Colonic mucosa (tissue), 4 donors: ENCODE measurements at regions not wholly inside any gene's neighbourhood (a gene's known extent, or its start where the extent isn't known, plus 50 kb on each side); places are given as distances from the start of the nearest gene placed in this dataset.
A peak's percentile ranks its signal among the peaks of the same experiment; 100 is the strongest.
"Not testable (repeated sequence)": the region's sequence is repeated elsewhere in the genome, so short reads cannot be mapped to it uniquely, and the experiment has no call there.

Source experiments
- DNase-seq: peaks from one replicate; pipeline ENCODE4 v3.0.0-alpha.2; 2020
- H3K27ac ChIP-seq: fragments of 200-600 bp; one replicate; pipeline ENCODE4 v1.8.0; 2021
- H3K27me3 ChIP-seq: fragments of 200-600 bp; one replicate; pipeline ENCODE4 v1.8.0; 2021
- H3K36me3 ChIP-seq: fragments of 200-600 bp; one replicate; pipeline ENCODE4 v1.8.0; 2021
- H3K4me1 ChIP-seq: fragments of 200-600 bp; one replicate; pipeline ENCODE4 v1.8.0; 2021; ENCODE audit warnings: mild to moderate bottlenecking
- H3K4me3 ChIP-seq: fragments of 200-600 bp; one replicate; pipeline ENCODE4 v1.8.0; 2021
- H3K9ac ChIP-seq, 2 donors: one replicate each; pipeline ENCODE4 v1.7.0; 2013; ENCODE audit warnings: control low read depth in 2 of 2, low read depth in 2 of 2, low read length in 2 of 2
- H3K9me3 ChIP-seq: fragments of 200-600 bp; one replicate; pipeline ENCODE4 v1.8.0; 2021
- CTCF ChIP-seq: fragments of 200-600 bp; IDR thresholded peaks from one replicate; pipeline ENCODE4 v1.8.0; 2022; ENCODE audit warnings: antibody characterized with exemption, mild to moderate bottlenecking
- intact Hi-C: fragments of 100-400 bp; cut with DNase I; formaldehyde crosslinking; loops from one replicate; pipeline ENCODE4 v1.14.1; 2022
- donor health status: healthy.
- donor health status: DM: no; HTN: no; CAD: no.
- donor health status: DM: no; HTN: no; CAD: no.

GRCh38 chr1:192904438-192904895 lies 95.6 kb downstream of the RGS2 start:
- intact Hi-C loops = no loop called here
- TF ChIP-seq CTCF = no peak
- DNase-seq = no peak
- H3K4me3 ChIP-seq = no peak overlapping the region
- no peaks in the 10 kb centered on the region for H3K36me3 ChIP-seq
- no peak overlapping the region for H3K9ac ChIP-seq
- no peak overlapping the region for H3K27ac ChIP-seq
- no peaks in the 10 kb centered on the region for H3K27me3 ChIP-seq
- no peaks in the 10 kb centered on the region for H3K4me1 ChIP-seq
- H3K9me3 ChIP-seq = no peaks in the 10 kb centered on the region

GRCh38 chr1:192905049-192905448 lies 96.2 kb downstream of the RGS2 start:
- no peak overlapping the region for H3K9ac ChIP-seq
- no peak overlapping the region for H3K27ac ChIP-seq
- no peak for DNase-seq
- intact Hi-C loops = no loop called here
- no peak for TF ChIP-seq CTCF
- no peaks in the 10 kb centered on the region for H3K9me3 ChIP-seq
- no peaks in the 10 kb centered on the region for H3K27me3 ChIP-seq
- H3K4me1 ChIP-seq = no peaks in the 10 kb centered on the region
- no peaks in the 10 kb centered on the region for H3K36me3 ChIP-seq
- no peak overlapping the region for H3K4me3 ChIP-seq

- H3K4me3 ChIP-seq = no peak overlapping the region
- intact Hi-C loops = no loop called here
- no peak overlapping the region for H3K9ac ChIP-seq
- no peaks in the 10 kb centered on the region for H3K4me1 ChIP-seq
- TF ChIP-seq CTCF = no peak
- H3K36me3 ChIP-seq = no peaks in the 10 kb centered on the region
- H3K9me3 ChIP-seq = no peaks in the 10 kb centered on the region
- no peak for DNase-seq
- H3K27ac ChIP-seq = no peak overlapping the region
- no peaks in the 10 kb centered on the region for H3K27me3 ChIP-seq
These were observed 97.5 kb downstream of the RGS2 start for GRCh38 chr1:192906334-192906733.

GRCh38 chr1:192907545-192908243 lies 98.9 kb downstream of the RGS2 start:
- TF ChIP-seq CTCF = no peak
- H3K27ac ChIP-seq = no peak overlapping the region
- H3K4me1 ChIP-seq = no peaks in the 10 kb centered on the region
- no peaks in the 10 kb centered on the region for H3K9me3 ChIP-seq
- no peak overlapping the region for H3K4me3 ChIP-seq
- H3K9ac ChIP-seq = no peak overlapping the region
- H3K27me3 ChIP-seq = no peaks in the 10 kb centered on the region
- intact Hi-C loops = no loop called here
- DNase-seq = no peak
- no peaks in the 10 kb centered on the region for H3K36me3 ChIP-seq

GRCh38 chr1:192911896-192912656 lies 103.2 kb downstream of the RGS2 start:
- H3K9me3 ChIP-seq, intact Hi-C loops, H3K4me3 ChIP-seq, H3K4me1 ChIP-seq, DNase-seq, H3K27ac ChIP-seq, H3K27me3 ChIP-seq, H3K36me3 ChIP-seq, H3K9ac ChIP-seq: not testable (repeated sequence)

GRCh38 chr1:192913683-192914082 lies 104.8 kb downstream of the RGS2 start:
- TF ChIP-seq CTCF = no peak
- intact Hi-C loops = no loop called here
- H3K9ac ChIP-seq = no peak overlapping the region
- DNase-seq = peak; percentile 33
- no peak overlapping the region for H3K4me3 ChIP-seq
- H3K27ac ChIP-seq = no peak overlapping the region
- no peaks in the 10 kb centered on the region for H3K9me3 ChIP-seq
- no peaks in the 10 kb centered on the region for H3K4me1 ChIP-seq
- H3K27me3 ChIP-seq = no peaks in the 10 kb centered on the region
- no peaks in the 10 kb centered on the region for H3K36me3 ChIP-seq
